HG02759 (cell line): ENCODE measurements at regions not wholly inside any gene's neighbourhood (a gene's known extent, or its start where the extent isn't known, plus 50 kb on each side); places are given as distances from the start of the nearest gene placed in this dataset.

Experiments used
- ATAC-seq: cut with Tn5 transposase; IDR thresholded peaks from one replicate; pipeline ENCODE4 v1.9.1; 2021; ENCODE audit warnings: mild to moderate bottlenecking, moderate library complexity; ENCODE audit not compliant: unreplicated experiment

GRCh38 chr2:175571078-175571653 lies 389.7 kb upstream of the ATP5MC3 start:
- no peak for ATAC-seq

GRCh38 chr2:175568109-175568730 lies 386.7 kb upstream of the ATP5MC3 start:
- ATAC-seq = no peak

GRCh38 chr2:175567435-175568061 lies 386.0 kb upstream of the ATP5MC3 start:
- no peak for ATAC-seq

GRCh38 chr2:175560521-175561169 lies 379.1 kb upstream of the ATP5MC3 start:
- ATAC-seq = no peak

- no peak for ATAC-seq
Measured at GRCh38 chr2:175559613-175560012, 378.1 kb upstream of the ATP5MC3 start.

- ATAC-seq = no peak
Measured at GRCh38 chr2:175557810-175558377, 376.4 kb upstream of the ATP5MC3 start.

- no peak for ATAC-seq
Measured at GRCh38 chr2:175553910-175554309, 372.4 kb upstream of the ATP5MC3 start.

- no peak for ATAC-seq
Measured at GRCh38 chr2:175552902-175553301, 371.4 kb upstream of the ATP5MC3 start.

GRCh38 chr2:175540421-175540820 lies 358.9 kb upstream of the ATP5MC3 start:
- no peak for ATAC-seq

GRCh38 chr2:175539122-175539521 lies 357.6 kb upstream of the ATP5MC3 start:
- ATAC-seq = no peak

GRCh38 chr2:175536059-175536458 lies 354.5 kb upstream of the ATP5MC3 start:
- no peak for ATAC-seq

- ATAC-seq = no peak
Measured at GRCh38 chr2:175535631-175536030, 354.1 kb upstream of the ATP5MC3 start.

GRCh38 chr2:175525975-175526374 lies 344.5 kb upstream of the ATP5MC3 start:
- no peak for ATAC-seq

- ATAC-seq = no peak
Measured at GRCh38 chr2:175523001-175523400, 341.5 kb upstream of the ATP5MC3 start.

- no peak for ATAC-seq
Measured at GRCh38 chr2:175518206-175518605, 336.7 kb upstream of the ATP5MC3 start.

GRCh38 chr2:175516555-175516954 lies 335.0 kb upstream of the ATP5MC3 start:
- no peak for ATAC-seq

GRCh38 chr2:175500255-175500654 lies 318.7 kb upstream of the ATP5MC3 start:
- ATAC-seq = no peak

- no peak for ATAC-seq
Measured at GRCh38 chr2:175490360-175490791, 308.9 kb upstream of the ATP5MC3 start.

- no peak for ATAC-seq
Measured at GRCh38 chr2:175478096-175478768, 296.7 kb upstream of the ATP5MC3 start.

- no peak for ATAC-seq
Measured at GRCh38 chr2:175476948-175477347, 295.4 kb upstream of the ATP5MC3 start.

GRCh38 chr2:175476374-175476773 lies 294.9 kb upstream of the ATP5MC3 start:
- ATAC-seq = no peak
